IPS DF 6.9 (cell line): ENCODE measurements at regions not wholly inside any gene's neighbourhood (a gene's known extent, or its start where the extent isn't known, plus 50 kb on each side); places are given as distances from the start of the nearest gene placed in this dataset.

Experiments used
- DNase-seq: peaks from one replicate; pipeline ENCODE4 v3.0.0-alpha.2; 2013; ENCODE audit warnings: low read depth, low spot score
- H3K27ac ChIP-seq: one replicate; pipeline ENCODE4 v1.5.1; 2013; ENCODE audit warnings: low read length, control low read depth
- H3K27me3 ChIP-seq: 2 replicates; pipeline ENCODE4 v1.6.1; 2013; ENCODE audit warnings: mild to moderate bottlenecking, low read length; ENCODE audit not compliant: control insufficient read depth, insufficient read depth
- H3K36me3 ChIP-seq: 2 replicates; pipeline ENCODE4 v1.6.1; 2013; ENCODE audit warnings: low read length; ENCODE audit not compliant: control insufficient read depth, insufficient read depth
- H3K4me1 ChIP-seq: 2 replicates; pipeline ENCODE4 v1.6.1; 2013; ENCODE audit warnings: low read length; ENCODE audit not compliant: control insufficient read depth, insufficient read depth
- H3K4me3 ChIP-seq: 2 replicates; pipeline ENCODE4 v1.5.1; 2013; ENCODE audit warnings: mild to moderate bottlenecking, low read length
- H3K9me3 ChIP-seq: 2 replicates; pipeline ENCODE4 v1.6.1; 2013; ENCODE audit warnings: low read length, inconsistent platforms; ENCODE audit not compliant: control insufficient read depth, insufficient read depth
- WGBS: extraction: QIAGEN DNeasy Blood & Tissue Kit; methylation state at CpG from one replicate; pipeline ENCODE4 v1.1.7; 2013; ENCODE audit warnings: mixed read lengths, missing lambda C conversion rate; ENCODE audit not compliant: insufficient read length, insufficient coverage; 5-methylcytosine and 5-hydroxymethylcytosine counted together

GRCh38 chr6:80465513-80465912, 359.0 kb downstream of the BCKDHB start:
- H3K4me3 ChIP-seq, result no peak overlapping the region
- WGBS, result no CpG with 5 or more reads among the region's 2 CpGs

GRCh38 chr6:80464901-80465300, 358.4 kb downstream of the BCKDHB start:
- Histone ChIP-seq H3K4me3 (no peak overlapping the region), H3K27ac (no peak overlapping the region), H3K9me3 (no peaks in the 10 kb centered on the region), H3K27me3 (no peaks in the 10 kb centered on the region), H3K36me3 (no peaks in the 10 kb centered on the region), H3K4me1 (peaks cover 3% of the 10 kb centered on the region; the same call in 1 of the 2 replicates)
- no peak for DNase-seq

More at GRCh38 chr6:80465513-80465912, 359.0 kb downstream of the BCKDHB start:
- Histone ChIP-seq H3K9me3 (no peaks in the 10 kb centered on the region), H3K36me3 (no peaks in the 10 kb centered on the region), H3K27me3 (no peaks in the 10 kb centered on the region), H3K27ac (no peak overlapping the region), H3K4me1 (peaks cover 3% of the 10 kb centered on the region; the same call in 1 of the 2 replicates)
- no peak for DNase-seq

GRCh38 chr6:80463197-80463596, 356.7 kb downstream of the BCKDHB start:
- no peak for DNase-seq
- no peaks in the 10 kb centered on the region for H3K36me3 ChIP-seq
- H3K27me3 ChIP-seq, result no peaks in the 10 kb centered on the region
- H3K9me3 ChIP-seq, result no peaks in the 10 kb centered on the region
- no peak overlapping the region for H3K4me3 ChIP-seq
- peaks cover 3% of the 10 kb centered on the region; the same call in 1 of the 2 replicates for H3K4me1 ChIP-seq
- no peak overlapping the region for H3K27ac ChIP-seq

GRCh38 chr6:80460257-80460865, 353.9 kb downstream of the BCKDHB start:
- no peak for DNase-seq
- H3K4me1 ChIP-seq, result peaks cover 3% of the 10 kb centered on the region; the same call in 1 of the 2 replicates
- WGBS, result no CpG with 5 or more reads among the region's 1 CpG
- H3K36me3 ChIP-seq, result no peaks in the 10 kb centered on the region
- no peak overlapping the region for H3K27ac ChIP-seq
- H3K4me3 ChIP-seq, result no peak overlapping the region
- no peaks in the 10 kb centered on the region for H3K9me3 ChIP-seq
- no peaks in the 10 kb centered on the region for H3K27me3 ChIP-seq

GRCh38 chr6:80457439-80457933, 351.0 kb downstream of the BCKDHB start:
- no peak for DNase-seq
- Histone ChIP-seq H3K4me3 (no peak overlapping the region), H3K27ac (no peak overlapping the region), H3K36me3 (no peaks in the 10 kb centered on the region), H3K4me1 (no peaks in the 10 kb centered on the region), H3K9me3 (no peaks in the 10 kb centered on the region), H3K27me3 (no peaks in the 10 kb centered on the region)
- WGBS, result no CpG with 5 or more reads among the region's 3 CpGs

- H3K4me1 ChIP-seq, result no peaks in the 10 kb centered on the region
- H3K27me3 ChIP-seq, result no peaks in the 10 kb centered on the region
- no peak overlapping the region for H3K27ac ChIP-seq
- H3K4me3 ChIP-seq, result no peak overlapping the region
- no CpG with 5 or more reads among the region's 3 CpGs for WGBS
- no peaks in the 10 kb centered on the region for H3K9me3 ChIP-seq
- DNase-seq, result no peak
- H3K36me3 ChIP-seq, result no peaks in the 10 kb centered on the region
Measured at GRCh38 chr6:80456724-80457438, 350.4 kb downstream of the BCKDHB start.

GRCh38 chr6:80454661-80455365, 348.3 kb downstream of the BCKDHB start:
- WGBS, result no CpG with 5 or more reads among the region's 4 CpGs
- Histone ChIP-seq H3K36me3 (no peaks in the 10 kb centered on the region), H3K9me3 (no peaks in the 10 kb centered on the region), H3K4me1 (no peaks in the 10 kb centered on the region; the same call in 1 of the 2 replicates), H3K4me3 (no peak overlapping the region), H3K27ac (no peak overlapping the region), H3K27me3 (no peaks in the 10 kb centered on the region)
- DNase-seq, result no peak

- Histone ChIP-seq H3K4me1 (no peaks in the 10 kb centered on the region; the same call in 1 of the 2 replicates), H3K36me3 (no peaks in the 10 kb centered on the region), H3K4me3 (no peak overlapping the region), H3K27ac (no peak overlapping the region), H3K27me3 (no peaks in the 10 kb centered on the region), H3K9me3 (no peaks in the 10 kb centered on the region)
- no peak for DNase-seq
- WGBS, result no CpG with 5 or more reads among the region's 1 CpG
Measured at GRCh38 chr6:80454197-80454596, 347.7 kb downstream of the BCKDHB start.

GRCh38 chr6:80449726-80450125, 343.3 kb downstream of the BCKDHB start:
- Histone ChIP-seq H3K27me3 (no peaks in the 10 kb centered on the region), H3K4me3 (no peak overlapping the region), H3K9me3 (no peaks in the 10 kb centered on the region), H3K4me1 (no peaks in the 10 kb centered on the region; the same call in 1 of the 2 replicates), H3K27ac (no peak overlapping the region), H3K36me3 (no peaks in the 10 kb centered on the region)
- WGBS, result no CpG with 5 or more reads among the region's 1 CpG
- DNase-seq, result no peak

- Histone ChIP-seq H3K36me3 (no peaks in the 10 kb centered on the region), H3K4me3 (no peak overlapping the region), H3K4me1 (no peaks in the 10 kb centered on the region; the same call in 1 of the 2 replicates), H3K9me3 (no peaks in the 10 kb centered on the region), H3K27ac (no peak overlapping the region), H3K27me3 (no peaks in the 10 kb centered on the region)
- no CpG with 5 or more reads among the region's 5 CpGs for WGBS
- no peak for DNase-seq
Measured at GRCh38 chr6:80446454-80447045, 340.1 kb downstream of the BCKDHB start.
